ENCODE measurements at regions not wholly inside any gene's neighbourhood (a gene's known extent, or its start where the extent isn't known, plus 50 kb on each side); places are given as distances from the start of the nearest gene placed in this dataset.

DNA sequence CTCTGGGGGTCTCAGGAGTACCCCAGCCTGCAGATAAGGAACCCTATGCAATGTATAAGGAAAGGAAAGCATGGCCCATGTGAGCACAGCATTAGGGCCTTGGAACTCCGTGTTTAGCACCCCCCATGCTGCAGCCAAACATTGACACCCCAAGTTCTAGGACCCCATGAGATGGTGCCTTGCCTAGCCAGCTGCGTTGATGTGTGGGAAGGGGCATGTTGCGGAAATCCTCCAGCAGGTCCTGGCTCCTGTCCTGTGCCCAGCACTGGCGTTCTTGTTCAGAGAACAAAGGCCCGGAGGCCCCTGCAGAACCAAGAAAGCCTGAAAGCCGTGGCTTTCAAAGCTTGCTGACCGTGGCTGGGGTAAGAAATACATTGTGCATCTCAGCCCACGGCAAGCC lies 99.4 kb upstream of the DIO3 start:
- TF ChIP-seq SIN3A (IDR thresholded peaks at IDR 0.05; ENCODE audit: borderline replicate concordance, insufficient read depth, low read length), result no peak
- no peak for TF ChIP-seq POLR2AphosphoS5 (IDR thresholded peaks at IDR 0.05; ENCODE audit: low read depth, low read length)
- TF ChIP-seq, protein P1, sequence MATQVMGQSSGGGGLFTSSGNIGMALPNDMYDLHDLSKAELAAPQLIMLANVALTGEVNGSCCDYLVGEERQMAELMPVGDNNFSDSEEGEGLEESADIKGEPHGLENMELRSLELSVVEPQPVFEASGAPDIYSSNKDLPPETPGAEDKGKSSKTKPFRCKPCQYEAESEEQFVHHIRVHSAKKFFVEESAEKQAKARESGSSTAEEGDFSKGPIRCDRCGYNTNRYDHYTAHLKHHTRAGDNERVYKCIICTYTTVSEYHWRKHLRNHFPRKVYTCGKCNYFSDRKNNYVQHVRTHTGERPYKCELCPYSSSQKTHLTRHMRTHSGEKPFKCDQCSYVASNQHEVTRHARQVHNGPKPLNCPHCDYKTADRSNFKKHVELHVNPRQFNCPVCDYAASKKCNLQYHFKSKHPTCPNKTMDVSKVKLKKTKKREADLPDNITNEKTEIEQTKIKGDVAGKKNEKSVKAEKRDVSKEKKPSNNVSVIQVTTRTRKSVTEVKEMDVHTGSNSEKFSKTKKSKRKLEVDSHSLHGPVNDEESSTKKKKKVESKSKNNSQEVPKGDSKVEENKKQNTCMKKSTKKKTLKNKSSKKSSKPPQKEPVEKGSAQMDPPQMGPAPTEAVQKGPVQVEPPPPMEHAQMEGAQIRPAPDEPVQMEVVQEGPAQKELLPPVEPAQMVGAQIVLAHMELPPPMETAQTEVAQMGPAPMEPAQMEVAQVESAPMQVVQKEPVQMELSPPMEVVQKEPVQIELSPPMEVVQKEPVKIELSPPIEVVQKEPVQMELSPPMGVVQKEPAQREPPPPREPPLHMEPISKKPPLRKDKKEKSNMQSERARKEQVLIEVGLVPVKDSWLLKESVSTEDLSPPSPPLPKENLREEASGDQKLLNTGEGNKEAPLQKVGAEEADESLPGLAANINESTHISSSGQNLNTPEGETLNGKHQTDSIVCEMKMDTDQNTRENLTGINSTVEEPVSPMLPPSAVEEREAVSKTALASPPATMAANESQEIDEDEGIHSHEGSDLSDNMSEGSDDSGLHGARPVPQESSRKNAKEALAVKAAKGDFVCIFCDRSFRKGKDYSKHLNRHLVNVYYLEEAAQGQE (IDR thresholded peaks at IDR 0.05; ENCODE audit: insufficient read depth in 1 of 2, low read depth in 2 of 2, low read length in 2 of 2), result no peak
- TF ChIP-seq TAF1 (IDR thresholded peaks at IDR 0.05; ENCODE audit: borderline replicate concordance, insufficient read depth, low read length), result no peak
- no peak for TF ChIP-seq FOXP2 (optimal IDR thresholded peaks at IDR 0.05; ENCODE audit: borderline replicate concordance, extremely low read depth, extremely low read length, insufficient read depth)

DNA sequence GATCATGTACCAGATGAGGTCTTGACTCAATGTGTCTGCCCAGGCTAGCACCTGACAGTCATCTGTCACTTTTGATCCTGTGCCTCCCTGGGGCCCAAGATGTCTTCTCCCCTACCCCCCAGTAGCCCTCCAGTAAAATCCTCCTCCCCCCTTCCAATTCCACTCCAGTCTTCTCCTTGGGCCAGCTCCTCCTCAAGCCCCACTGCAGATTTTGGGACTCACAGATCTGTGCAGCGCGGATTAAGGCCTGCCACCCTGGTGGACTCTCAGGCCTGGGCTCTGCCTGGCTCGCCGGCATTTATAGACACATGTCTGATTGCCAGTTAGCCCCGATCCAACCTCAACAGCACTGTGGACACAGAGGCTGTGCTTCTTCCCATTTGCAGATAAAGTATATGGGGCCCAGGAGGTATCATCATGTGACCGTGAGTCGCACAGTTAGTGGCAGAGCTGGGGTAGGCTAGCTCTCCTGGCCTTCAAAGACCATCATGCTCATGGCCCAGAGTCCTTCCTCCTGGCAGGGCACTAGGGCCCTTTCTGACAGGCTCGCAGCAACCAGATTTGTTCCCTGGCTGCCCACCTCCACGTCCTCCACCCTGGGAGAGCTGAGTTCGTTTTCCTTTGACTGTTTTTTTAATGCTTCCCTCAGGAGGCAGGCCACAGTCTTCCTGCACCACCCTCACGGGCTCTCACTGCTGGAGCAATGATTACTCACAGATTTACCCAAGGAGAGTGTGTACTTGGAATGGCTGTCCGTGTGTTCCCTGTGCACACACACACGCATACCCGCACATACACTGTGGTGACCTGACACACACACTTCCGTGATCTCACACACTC lies 98.3 kb upstream of the DIO3 start:
- TF ChIP-seq, protein P1 (IDR thresholded peaks at IDR 0.05; ENCODE audit: insufficient read depth in 1 of 2, low read depth in 2 of 2, low read length in 2 of 2), result no peak
- TF ChIP-seq FOXP2 (optimal IDR thresholded peaks at IDR 0.05; ENCODE audit: borderline replicate concordance, extremely low read depth, extremely low read length, insufficient read depth) (no peak), SIN3A (IDR thresholded peaks at IDR 0.05; ENCODE audit: borderline replicate concordance, insufficient read depth, low read length) (no peak), POLR2AphosphoS5 (IDR thresholded peaks at IDR 0.05; ENCODE audit: low read depth, low read length) (no peak), TAF1 (IDR thresholded peaks at IDR 0.05; ENCODE audit: borderline replicate concordance, insufficient read depth, low read length) (no peak)

DNA sequence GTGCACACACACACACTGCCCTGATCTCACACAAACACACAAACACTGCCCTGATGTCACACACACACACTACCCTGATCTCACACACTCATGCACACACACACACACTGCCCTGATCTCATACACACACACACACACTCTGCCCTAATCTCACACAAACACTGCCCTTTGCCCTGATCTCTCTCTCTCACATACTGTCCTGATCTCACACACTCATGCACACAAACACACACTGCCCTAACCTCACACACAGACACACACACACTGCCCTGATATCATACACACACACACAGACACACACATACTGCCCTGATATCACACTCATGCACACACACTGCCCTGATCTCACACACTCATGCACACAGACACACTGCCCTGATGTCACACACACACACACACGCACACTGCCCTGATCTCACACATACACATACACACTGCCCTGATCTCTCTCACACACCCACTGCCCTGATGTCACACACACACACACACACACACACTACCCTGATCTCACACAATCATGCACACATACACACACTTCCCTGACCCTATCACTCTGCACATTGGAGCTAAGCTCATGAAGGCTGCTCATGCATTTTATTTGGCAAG lies 97.6 kb upstream of the DIO3 start:
- TF ChIP-seq, protein P1 (IDR thresholded peaks at IDR 0.05; ENCODE audit: insufficient read depth in 1 of 2, low read depth in 2 of 2, low read length in 2 of 2), result no peak
- TF ChIP-seq FOXP2 (optimal IDR thresholded peaks at IDR 0.05; ENCODE audit: borderline replicate concordance, extremely low read depth, extremely low read length, insufficient read depth) (no peak), TAF1 (IDR thresholded peaks at IDR 0.05; ENCODE audit: borderline replicate concordance, insufficient read depth, low read length) (no peak), SIN3A (IDR thresholded peaks at IDR 0.05; ENCODE audit: borderline replicate concordance, insufficient read depth, low read length) (no peak), POLR2AphosphoS5 (IDR thresholded peaks at IDR 0.05; ENCODE audit: low read depth, low read length) (no peak)

DNA sequence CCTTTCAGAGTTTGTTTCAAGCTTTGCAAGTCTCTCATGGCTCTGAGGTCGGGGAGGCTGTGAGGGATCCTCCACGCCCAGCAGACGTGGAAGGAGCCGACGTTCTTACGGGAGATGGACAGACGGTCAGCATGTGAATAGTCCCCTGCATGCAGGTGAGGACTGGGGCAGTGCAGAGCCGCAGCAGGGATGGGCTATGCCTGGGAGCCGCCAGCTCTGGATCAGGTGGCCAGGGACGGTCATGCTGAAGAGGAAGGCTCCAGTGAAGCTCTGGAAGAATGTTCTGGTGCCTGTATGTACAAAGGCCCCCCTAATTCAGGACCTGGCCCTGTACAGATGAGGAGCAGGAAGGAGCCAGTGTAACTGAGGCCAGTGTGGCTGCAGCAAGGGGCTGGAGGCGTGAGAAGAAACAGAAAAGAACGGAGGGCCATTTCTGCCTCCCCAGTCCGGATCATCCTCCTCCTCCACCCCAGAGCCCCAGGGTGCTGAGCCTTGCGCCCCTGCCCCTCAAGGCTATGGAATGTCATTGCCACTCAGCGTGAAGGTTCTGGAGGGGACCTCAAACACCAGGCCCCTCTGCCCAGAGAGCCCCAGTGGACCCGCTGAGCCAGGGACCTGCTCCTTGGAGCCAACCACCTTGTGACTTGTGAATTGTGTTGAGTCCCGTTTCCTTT lies 96.8 kb upstream of the DIO3 start:
- TF ChIP-seq TAF1 (IDR thresholded peaks at IDR 0.05; ENCODE audit: borderline replicate concordance, insufficient read depth, low read length) (no peak), FOXP2 (optimal IDR thresholded peaks at IDR 0.05; ENCODE audit: borderline replicate concordance, extremely low read depth, extremely low read length, insufficient read depth) (no peak), SIN3A (IDR thresholded peaks at IDR 0.05; ENCODE audit: borderline replicate concordance, insufficient read depth, low read length) (no peak), POLR2AphosphoS5 (IDR thresholded peaks at IDR 0.05; ENCODE audit: low read depth, low read length) (no peak)
- TF ChIP-seq, protein P1 (IDR thresholded peaks at IDR 0.05; ENCODE audit: insufficient read depth in 1 of 2, low read depth in 2 of 2, low read length in 2 of 2), result no peak

Measured in PFSK-1 (cell line).